GM12878 (cell line): ENCODE measurements at regions not wholly inside any gene's neighbourhood (a gene's known extent, or its start where the extent isn't known, plus 50 kb on each side); places are given as distances from the start of the nearest gene placed in this dataset.

Source experiments
- ATAC-seq: fragments of 200-7000 bp; cut with Tn5 transposase; 3 replicates; pipeline ENCODE4 v1.9.1; 2020; ENCODE audit warnings: mild to moderate bottlenecking, moderate library complexity
- BruUV-seq: library from RNA; stranded (reverse); fragments of 400-500 nt; replicated peaks from 2 replicates; lab custom pipeline; 2021; lab: Mats Ljungman, UMichigan
- CTCF ChIA-PET: fragments of 300-600 bp; sonication (Branson Sonifier 250); formaldehyde crosslinking; extraction: SDS; loops from one replicate; lab custom pipeline; 2021; ENCODE audit warnings: inconsistent platforms; lab: Yijun Ruan, JAX
- POLR2A ChIA-PET: fragments of 350-600 bp; formaldehyde crosslinking; extraction: SDS; loops from one replicate; lab custom pipeline; 2021; ENCODE audit warnings: inconsistent platforms; lab: Charles Lee
- RAD21 ChIA-PET: fragments of 300-600 bp; sonication (Branson Sonifier 250); formaldehyde crosslinking; loops from one replicate; lab custom pipeline; 2023; ENCODE audit warnings: antibody characterized with exemption; ENCODE audit not compliant: unreplicated experiment; lab: Charles Lee
- SMC1A ChIA-PET: fragments of 300-600 bp; sonication (Branson Sonifier 250); formaldehyde crosslinking; loops from one replicate; lab custom pipeline; 2023; ENCODE audit not compliant: unreplicated experiment, uncharacterized antibody; lab: Charles Lee
- DNase-seq: peaks from one replicate; pipeline ENCODE4 v3.0.0-alpha.2; 2011; ENCODE audit warnings: low read depth, low spot score
- FAIRE-seq: peaks from 3 replicates; lab custom pipeline; 2011; peaks lifted over from hg19 to GRCh38; lab: Jason Lieb, UNC
- H2AFZ ChIP-seq: 2 replicates; pipeline ENCODE4 v1.6.0; 2011; ENCODE audit warnings: low read depth, low read length, control low read depth; ENCODE audit not compliant: control insufficient read depth
- H3K27ac ChIP-seq: 2 replicates; pipeline ENCODE4 v1.5.1; 2011; ENCODE audit warnings: control low read depth; ENCODE audit not compliant: control insufficient read depth, insufficient read depth
- H3K27me3 ChIP-seq, 2 experiments: replicated peaks in 1 of 2; 2 replicates each; pipeline versions ENCODE4 v1.6.0 to v1.6.1; 2011; ENCODE audit warnings: low read length in 1 of 2; ENCODE audit not compliant: control insufficient read depth in 2 of 2, insufficient read depth in 2 of 2
- H3K36me3 ChIP-seq, 2 experiments: 2 replicates each; pipeline ENCODE4 v1.5.1; 2011; ENCODE audit warnings: low read length in 1 of 2; ENCODE audit not compliant: control insufficient read depth in 2 of 2, insufficient read depth in 2 of 2
- H3K4me1 ChIP-seq: 2 replicates; pipeline ENCODE4 v1.6.1; 2011; ENCODE audit warnings: mild to moderate bottlenecking, low read length, moderate library complexity, mixed read lengths; ENCODE audit not compliant: control insufficient read depth, insufficient read depth
- H3K4me2 ChIP-seq: 2 replicates; pipeline ENCODE4 v1.6.0; 2011; ENCODE audit warnings: control low read depth; ENCODE audit not compliant: control insufficient read depth, insufficient read depth
- H3K4me3 ChIP-seq: fragments of 200-600 bp; sonication (generic); 2 replicates; pipeline ENCODE4 v1.5.1; 2016
- H3K79me2 ChIP-seq: 2 replicates; pipeline ENCODE4 v1.6.0; 2011; ENCODE audit warnings: low read length; ENCODE audit not compliant: control insufficient read depth, insufficient read depth
- H3K9ac ChIP-seq: 2 replicates; pipeline ENCODE4 v1.8.0; 2011; ENCODE audit warnings: low read length, control low read depth, mixed read lengths; ENCODE audit not compliant: control insufficient read depth, insufficient read depth
- H3K9me3 ChIP-seq: replicated peaks from 3 replicates; pipeline ENCODE4 v1.5.1; 2011; ENCODE audit warnings: mild to moderate bottlenecking, low read length; ENCODE audit not compliant: control insufficient read depth, insufficient read depth
- H4K20me1 ChIP-seq: 2 replicates; pipeline ENCODE4 v1.6.0; 2011; ENCODE audit not compliant: control insufficient read depth, insufficient read depth
- CTCF ChIP-seq, 3 experiments: IDR thresholded peaks in 2 of 3; conservative IDR thresholded peaks in 1 of 3; 2 replicates each; pipeline ENCODE4 v1.5.1; 2011; ENCODE audit warnings: low read depth in 3 of 3, low read length in 3 of 3, mild to moderate bottlenecking in 3 of 3, control low read depth in 2 of 3, moderate library complexity in 2 of 3, inconsistent platforms in 1 of 3, mixed read lengths in 1 of 3; ENCODE audit not compliant: control insufficient read depth in 2 of 3, insufficient read depth in 1 of 3; ENCODE audit errors: extremely low read depth in 1 of 3
- HSF1 ChIP-seq: fragments of 150-350 bp; IDR thresholded peaks from 2 replicates; pipeline ENCODE4 v1.6.1; 2014; ENCODE audit warnings: mild to moderate bottlenecking, low read depth, low read length
- IRF3 ChIP-seq: fragments of 450-650 bp; IDR thresholded peaks from 2 replicates; pipeline ENCODE4 v1.6.1; 2014; ENCODE audit warnings: mild to moderate bottlenecking
- MEF2B ChIP-seq: fragments of 450-650 bp; IDR thresholded peaks from 2 replicates; pipeline ENCODE4 v1.6.1; 2018; ENCODE audit warnings: mild to moderate bottlenecking, moderate library complexity; ENCODE audit not compliant: partially characterized antibody, poor library complexity, severe bottlenecking
- POLR2A ChIP-seq: IDR thresholded peaks from 2 replicates; pipeline ENCODE4 v1.6.1; 2011; ENCODE audit warnings: low read depth, mild to moderate bottlenecking, low read length
- RELB ChIP-seq: fragments of 450-650 bp; IDR thresholded peaks from 2 replicates; pipeline ENCODE4 v1.6.1; 2017; ENCODE audit warnings: low read depth, mild to moderate bottlenecking, moderate library complexity
- ZNF592 ChIP-seq: fragments of 450-650 bp; IDR thresholded peaks from 2 replicates; pipeline ENCODE4 v1.6.1; 2017; ENCODE audit warnings: mild to moderate bottlenecking, moderate library complexity
- WGBS: methylation state at CpG from one replicate; pipeline ENCODE4 v1.1.6; 2016; ENCODE audit warnings: low lambda C conversion rate; ENCODE audit not compliant: insufficient replicate concordance, insufficient coverage; ENCODE audit errors: missing lambda C conversion rate; 5-methylcytosine and 5-hydroxymethylcytosine counted together
- in situ Hi-C: fragments of 300-500 bp; cut with MboI; formaldehyde crosslinking; loops from 9 replicates; pipeline ENCODE4 v1.14.3; 2018; ENCODE audit warnings: mixed read lengths
- intact Hi-C: fragments of 100-400 bp; cut with micrococcal nuclease; formaldehyde crosslinking; loops from one replicate; pipeline ENCODE4 v1.14.2; 2022; ENCODE audit not compliant: unreplicated experiment

GRCh38 chr9:84212982-84213381 is 127.6 kb downstream of the SLC28A3 start:
- TF ChIP-seq CTCF (IDR thresholded peaks at IDR 0.05 in 2 of 3, conservative IDR thresholded peaks at IDR 0.05 in 1 of 3; ENCODE audit: control insufficient read depth in 2 of 3, extremely low read depth in 1 of 3, insufficient read depth in 1 of 3, low read depth in 3 of 3, low read length in 3 of 3) (no peak), ZNF592 (no peak), HSF1 (no peak), POLR2A (no peak), MEF2B (no peak), RELB (no peak), IRF3 (no peak)
- no peaks in the 10 kb centered on the region for H3K9me3 ChIP-seq
- ATAC-seq (no peak), DNase-seq (no peak), FAIRE-seq (no peak)
- BruUV-seq = no TSS peak
- H4K20me1 ChIP-seq = no peaks in the 10 kb centered on the region
- no peak overlapping the region for H3K27ac ChIP-seq
- H2AFZ ChIP-seq = no peak overlapping the region
- intact Hi-C loops = no loop called here
- no peaks in the 10 kb centered on the region for H3K36me3 ChIP-seq
- H3K79me2 ChIP-seq = no peaks in the 10 kb centered on the region
- no peak overlapping the region for H3K4me2 ChIP-seq
- ChIA-PET POLR2A (no interaction called here), SMC1A (no interaction called here), RAD21 (no interaction called here), CTCF (interaction anchor here (0.6 kb wide), 1 partner anchor 13 kb away, joined by 3 read pairs; no protein-coding TSS in a partner anchor)
- in situ Hi-C loops = no loop called here
- no peak overlapping the region for H3K9ac ChIP-seq
- 74% methylated on average over 2 of the region's 2 CpGs for WGBS
- no peaks in the 10 kb centered on the region for H3K27me3 ChIP-seq
- H3K4me1 ChIP-seq = no peaks in the 10 kb centered on the region
- no peak overlapping the region for H3K4me3 ChIP-seq
